SK-N-SH treated with all-trans-retinoic acid at 6 μM for 48 hours (cell line): ENCODE measurements at regions not wholly inside any gene's neighbourhood (a gene's known extent, or its start where the extent isn't known, plus 50 kb on each side); places are given as distances from the start of the nearest gene placed in this dataset.

Experiments used
- ATAC-seq: fragments of 200-7000 bp; cut with Tn5 transposase; 3 replicates; pipeline ENCODE4 v1.9.1; 2020; ENCODE audit warnings: mild to moderate bottlenecking, moderate library complexity
- ARNTL ChIP-seq: fragments of 450-650 bp; formaldehyde crosslinking; IDR thresholded peaks from 2 replicates; pipeline ENCODE4 v1.5.0; 2020; ENCODE audit warnings: low read depth, mild to moderate bottlenecking, moderate library complexity, borderline replicate concordance
- BACH2 ChIP-seq: fragments of 250-450 bp; sonication (Bioruptor Pico); IDR thresholded peaks from 2 replicates; pipeline ENCODE4 v1.9.0; 2021; ENCODE audit warnings: mild to moderate bottlenecking, borderline replicate concordance
- CREB5 ChIP-seq: fragments of 250-450 bp; sonication (Bioruptor Pico); IDR thresholded peaks from 2 replicates; pipeline ENCODE4 v1.5.1; 2020; ENCODE audit warnings: low read depth, mild to moderate bottlenecking, moderate library complexity
- CSDC2 ChIP-seq: fragments of 250-450 bp; sonication (Bioruptor Pico); IDR thresholded peaks from 2 replicates; pipeline ENCODE4 v1.5.0; 2020; ENCODE audit warnings: mild to moderate bottlenecking, moderate library complexity
- CSRNP3 ChIP-seq: fragments of 250-450 bp; sonication (Bioruptor Pico); IDR thresholded peaks from 2 replicates; pipeline ENCODE4 v1.5.1; 2021; ENCODE audit warnings: mild to moderate bottlenecking, moderate library complexity
- ESRRG ChIP-seq: fragments of 250-450 bp; sonication (Bioruptor Pico); IDR thresholded peaks from 2 replicates; pipeline ENCODE4 v1.6.1; 2021; ENCODE audit warnings: mild to moderate bottlenecking
- GLIS3 ChIP-seq: fragments of 250-450 bp; sonication (Bioruptor Pico); IDR thresholded peaks from 2 replicates; pipeline ENCODE4 v1.5.0; 2020; ENCODE audit warnings: mild to moderate bottlenecking, moderate library complexity
- ISL1 ChIP-seq: fragments of 250-450 bp; sonication (Bioruptor Pico); IDR thresholded peaks from 2 replicates; pipeline ENCODE4 v2.1.2; 2022; ENCODE audit warnings: mild to moderate bottlenecking, moderate library complexity
- OSR1 ChIP-seq: fragments of 250-450 bp; sonication (Bioruptor Pico); IDR thresholded peaks from 2 replicates; pipeline ENCODE4 v1.8.0; 2022; ENCODE audit warnings: moderate library complexity, mild to moderate bottlenecking, inconsistent platforms
- PATZ1 ChIP-seq: fragments of 250-450 bp; sonication (Bioruptor Pico); IDR thresholded peaks from 2 replicates; pipeline ENCODE4 v1.8.0; 2020; ENCODE audit warnings: mild to moderate bottlenecking, moderate library complexity, borderline replicate concordance
- POU6F1 ChIP-seq: fragments of 250-450 bp; sonication (Bioruptor Pico); IDR thresholded peaks from 2 replicates; pipeline ENCODE4 v1.8.0; 2021; ENCODE audit warnings: low read depth, mild to moderate bottlenecking, moderate library complexity, borderline replicate concordance
- PPARA ChIP-seq: fragments of 250-450 bp; sonication (Bioruptor Pico); IDR thresholded peaks from 2 replicates; pipeline ENCODE4 v1.5.0; 2020; ENCODE audit warnings: mild to moderate bottlenecking, borderline replicate concordance
- SNAI2 ChIP-seq: fragments of 250-450 bp; sonication (Bioruptor Pico); IDR thresholded peaks from 2 replicates; pipeline ENCODE4 v1.5.0; 2020; ENCODE audit warnings: mild to moderate bottlenecking, moderate library complexity
- TCF4 ChIP-seq: fragments of 250-450 bp; sonication (Bioruptor Pico); IDR thresholded peaks from 2 replicates; pipeline ENCODE4 v1.8.0; 2021; ENCODE audit warnings: mild to moderate bottlenecking, moderate library complexity, borderline replicate concordance
- TOX ChIP-seq: fragments of 250-450 bp; sonication (Bioruptor Pico); IDR thresholded peaks from 2 replicates; pipeline ENCODE4 v1.8.0; 2021; ENCODE audit warnings: mild to moderate bottlenecking, moderate library complexity, borderline replicate concordance
- TSHZ2 ChIP-seq: fragments of 250-450 bp; sonication (Bioruptor Pico); IDR thresholded peaks from 2 replicates; pipeline ENCODE4 v1.5.0; 2020; ENCODE audit warnings: mild to moderate bottlenecking, moderate library complexity
- ZC3H10 ChIP-seq: fragments of 250-450 bp; sonication (Bioruptor Pico); IDR thresholded peaks from 2 replicates; pipeline ENCODE4 v1.5.1; 2021; ENCODE audit warnings: mild to moderate bottlenecking, moderate library complexity
- ZFP3 ChIP-seq: fragments of 250-450 bp; sonication (Bioruptor Pico); IDR thresholded peaks from 2 replicates; pipeline ENCODE4 v1.5.0; 2020; ENCODE audit warnings: mild to moderate bottlenecking, moderate library complexity
- ZFP30 ChIP-seq: fragments of 450-650 bp; formaldehyde crosslinking; IDR thresholded peaks from 2 replicates; pipeline ENCODE4 v1.5.0; 2022; ENCODE audit warnings: mild to moderate bottlenecking, moderate library complexity
- ZNF565 ChIP-seq: fragments of 450-650 bp; formaldehyde crosslinking; conservative IDR thresholded peaks from 2 replicates; pipeline ENCODE4 v1.5.0; 2020; ENCODE audit warnings: low read depth, mild to moderate bottlenecking, moderate library complexity
- ZNF8 ChIP-seq: fragments of 450-650 bp; formaldehyde crosslinking; IDR thresholded peaks from 2 replicates; pipeline ENCODE4 v1.5.0; 2020; ENCODE audit warnings: mild to moderate bottlenecking, moderate library complexity

- ATAC-seq = peak; percentile 52
- TF ChIP-seq ZFP30 (CRISPR knock-in tag) (no peak), CREB5 (CRISPR knock-in tag) (no peak), PATZ1 (CRISPR knock-in tag) (no peak)
Measured at GRCh38 chr10:89861584-89862301, 160.4 kb downstream of the KIF20B start.

GRCh38 chr10:89867964-89868363 lies 166.6 kb downstream of the KIF20B start:
- TF ChIP-seq TSHZ2 (CRISPR knock-in tag) (no peak), ZNF565 (CRISPR knock-in tag) (no peak), ESRRG (no peak), POU6F1 (CRISPR knock-in tag) (no peak), GLIS3 (CRISPR knock-in tag) (no peak), ZFP3 (CRISPR knock-in tag) (no peak), CREB5 (CRISPR knock-in tag) (no peak), ZNF8 (no peak), TOX (CRISPR knock-in tag) (no peak), SNAI2 (CRISPR knock-in tag) (no peak)
- no peak for ATAC-seq

GRCh38 chr10:89869180-89869579 lies 167.8 kb downstream of the KIF20B start:
- ATAC-seq = no peak
- TF ChIP-seq ESRRG (no peak), TCF4 (CRISPR knock-in tag) (no peak), BACH2 (CRISPR knock-in tag) (no peak), ARNTL (CRISPR knock-in tag) (no peak), GLIS3 (CRISPR knock-in tag) (no peak), ZFP30 (CRISPR knock-in tag) (no peak), CSRNP3 (CRISPR knock-in tag) (no peak), CREB5 (CRISPR knock-in tag) (no peak), CSDC2 (CRISPR knock-in tag) (no peak), ZC3H10 (no peak), ZNF565 (CRISPR knock-in tag) (no peak), POU6F1 (CRISPR knock-in tag) (no peak), PPARA (no peak), OSR1 (CRISPR knock-in tag) (no peak), PATZ1 (CRISPR knock-in tag) (no peak), TOX (CRISPR knock-in tag) (no peak), ISL1 (CRISPR knock-in tag) (no peak)
